ENCODE measurements at regions not wholly inside any gene's neighbourhood (a gene's known extent, or its start where the extent isn't known, plus 50 kb on each side); places are given as distances from the start of the nearest gene placed in this dataset.

DNA sequence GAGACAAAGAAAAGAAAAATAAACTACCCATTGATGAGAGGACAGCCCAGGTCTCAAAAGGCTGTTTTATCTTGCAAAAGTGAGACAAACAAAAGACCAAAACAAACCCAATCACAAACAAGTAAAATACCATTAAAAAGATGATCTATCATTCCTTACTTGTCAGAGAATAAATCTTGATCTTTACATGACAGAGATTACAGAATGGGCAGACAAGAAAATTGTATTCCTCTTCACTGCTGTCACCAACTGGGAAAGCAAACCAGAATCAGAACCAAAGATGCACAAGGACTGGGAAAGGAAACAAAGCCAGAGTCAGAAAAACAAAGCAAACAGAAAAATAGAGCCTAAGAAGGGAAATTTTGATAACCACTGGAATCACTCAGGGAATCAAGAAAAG, 444.0 kb upstream of the PDE3A start:
- H3K27me3 ChIP-seq (ENCODE audit: insufficient read depth, low read length): no peaks in the 10 kb centered on the region
- H3K4me1 ChIP-seq (ENCODE audit: control insufficient read depth in 1 of 2, insufficient read depth in 2 of 2, low read length in 2 of 2): no peaks in the 10 kb centered on the region
- no peak overlapping the region for H3K9ac ChIP-seq (ENCODE audit: low read length)
- no peak overlapping the region for H3K27ac ChIP-seq (ENCODE audit: low read depth, low read length)
- no peaks in the 10 kb centered on the region for H3K36me3 ChIP-seq (ENCODE audit: control insufficient read depth in 1 of 2, insufficient read depth in 2 of 2, low read length in 2 of 2)
- no TSS peak for BruUV-seq (replicated peaks)
- H2AFZ ChIP-seq (ENCODE audit: low read depth, low read length, poor library complexity, severe bottlenecking): no peak overlapping the region
- no peaks in the 10 kb centered on the region for H3K79me2 ChIP-seq (ENCODE audit: insufficient read depth, low read length)
- POLR2A ChIA-PET: no interaction called here
- no peak overlapping the region for H3K4me3 ChIP-seq (replicated peaks in 1 of 2; ENCODE audit: low read depth in 1 of 2, low read length in 2 of 2)
- CTCF ChIA-PET: no interaction called here
- H4K20me1 ChIP-seq (ENCODE audit: insufficient read depth): no peaks in the 10 kb centered on the region
- RAD21 ChIA-PET (ENCODE audit: low non-redundant PET in 1 of 2, low total read pairs in 2 of 2, uncharacterized antibody in 2 of 2, unreplicated experiment in 2 of 2): no interaction called here
- no peaks in the 10 kb centered on the region for H3K9me3 ChIP-seq (ENCODE audit: control insufficient read depth in 1 of 2, insufficient read depth in 1 of 2, low read depth in 1 of 2, low read length in 2 of 2)
- no peaks in the 10 kb centered on the region for H3K9me2 ChIP-seq (ENCODE audit: insufficient read depth)
- ATAC-seq: no peak
- H3K4me2 ChIP-seq (ENCODE audit: low read length): no peak overlapping the region
- DNase-seq (ENCODE audit: low read depth, low spot score): no peak
- TF ChIP-seq POLR2A (IDR thresholded peaks at IDR 0.05; ENCODE audit: borderline replicate concordance, extremely low read depth, insufficient read depth, insufficient read length) (no peak), YY1 (IDR thresholded peaks at IDR 0.05; ENCODE audit: extremely low read depth, insufficient replicate concordance, low read depth, low read length) (no peak), TCF7L2 (IDR thresholded peaks at IDR 0.05; ENCODE audit: borderline replicate concordance, extremely low read depth, insufficient read depth, insufficient read length) (no peak), SIN3A (IDR thresholded peaks at IDR 0.05; ENCODE audit: low read depth) (no peak), JUND (IDR thresholded peaks at IDR 0.05) (no peak), SRF (IDR thresholded peaks at IDR 0.05; ENCODE audit: low read depth) (no peak), ZNF274 (IDR thresholded peaks at IDR 0.05; ENCODE audit: low read depth, low read length) (no peak)
- TF ChIP-seq, protein P1, sequence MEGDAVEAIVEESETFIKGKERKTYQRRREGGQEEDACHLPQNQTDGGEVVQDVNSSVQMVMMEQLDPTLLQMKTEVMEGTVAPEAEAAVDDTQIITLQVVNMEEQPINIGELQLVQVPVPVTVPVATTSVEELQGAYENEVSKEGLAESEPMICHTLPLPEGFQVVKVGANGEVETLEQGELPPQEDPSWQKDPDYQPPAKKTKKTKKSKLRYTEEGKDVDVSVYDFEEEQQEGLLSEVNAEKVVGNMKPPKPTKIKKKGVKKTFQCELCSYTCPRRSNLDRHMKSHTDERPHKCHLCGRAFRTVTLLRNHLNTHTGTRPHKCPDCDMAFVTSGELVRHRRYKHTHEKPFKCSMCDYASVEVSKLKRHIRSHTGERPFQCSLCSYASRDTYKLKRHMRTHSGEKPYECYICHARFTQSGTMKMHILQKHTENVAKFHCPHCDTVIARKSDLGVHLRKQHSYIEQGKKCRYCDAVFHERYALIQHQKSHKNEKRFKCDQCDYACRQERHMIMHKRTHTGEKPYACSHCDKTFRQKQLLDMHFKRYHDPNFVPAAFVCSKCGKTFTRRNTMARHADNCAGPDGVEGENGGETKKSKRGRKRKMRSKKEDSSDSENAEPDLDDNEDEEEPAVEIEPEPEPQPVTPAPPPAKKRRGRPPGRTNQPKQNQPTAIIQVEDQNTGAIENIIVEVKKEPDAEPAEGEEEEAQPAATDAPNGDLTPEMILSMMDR (IDR thresholded peaks at IDR 0.05 in 2 of 3, conservative IDR thresholded peaks at IDR 0.05 in 1 of 3; ENCODE audit: borderline replicate concordance in 1 of 3, insufficient read depth in 1 of 3, low read depth in 2 of 3, low read length in 2 of 3): no peak
- TF ChIP-seq, protein P2, sequence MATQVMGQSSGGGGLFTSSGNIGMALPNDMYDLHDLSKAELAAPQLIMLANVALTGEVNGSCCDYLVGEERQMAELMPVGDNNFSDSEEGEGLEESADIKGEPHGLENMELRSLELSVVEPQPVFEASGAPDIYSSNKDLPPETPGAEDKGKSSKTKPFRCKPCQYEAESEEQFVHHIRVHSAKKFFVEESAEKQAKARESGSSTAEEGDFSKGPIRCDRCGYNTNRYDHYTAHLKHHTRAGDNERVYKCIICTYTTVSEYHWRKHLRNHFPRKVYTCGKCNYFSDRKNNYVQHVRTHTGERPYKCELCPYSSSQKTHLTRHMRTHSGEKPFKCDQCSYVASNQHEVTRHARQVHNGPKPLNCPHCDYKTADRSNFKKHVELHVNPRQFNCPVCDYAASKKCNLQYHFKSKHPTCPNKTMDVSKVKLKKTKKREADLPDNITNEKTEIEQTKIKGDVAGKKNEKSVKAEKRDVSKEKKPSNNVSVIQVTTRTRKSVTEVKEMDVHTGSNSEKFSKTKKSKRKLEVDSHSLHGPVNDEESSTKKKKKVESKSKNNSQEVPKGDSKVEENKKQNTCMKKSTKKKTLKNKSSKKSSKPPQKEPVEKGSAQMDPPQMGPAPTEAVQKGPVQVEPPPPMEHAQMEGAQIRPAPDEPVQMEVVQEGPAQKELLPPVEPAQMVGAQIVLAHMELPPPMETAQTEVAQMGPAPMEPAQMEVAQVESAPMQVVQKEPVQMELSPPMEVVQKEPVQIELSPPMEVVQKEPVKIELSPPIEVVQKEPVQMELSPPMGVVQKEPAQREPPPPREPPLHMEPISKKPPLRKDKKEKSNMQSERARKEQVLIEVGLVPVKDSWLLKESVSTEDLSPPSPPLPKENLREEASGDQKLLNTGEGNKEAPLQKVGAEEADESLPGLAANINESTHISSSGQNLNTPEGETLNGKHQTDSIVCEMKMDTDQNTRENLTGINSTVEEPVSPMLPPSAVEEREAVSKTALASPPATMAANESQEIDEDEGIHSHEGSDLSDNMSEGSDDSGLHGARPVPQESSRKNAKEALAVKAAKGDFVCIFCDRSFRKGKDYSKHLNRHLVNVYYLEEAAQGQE (IDR thresholded peaks at IDR 0.05; ENCODE audit: low read depth): no peak
- TF ChIP-seq, protein P3, sequence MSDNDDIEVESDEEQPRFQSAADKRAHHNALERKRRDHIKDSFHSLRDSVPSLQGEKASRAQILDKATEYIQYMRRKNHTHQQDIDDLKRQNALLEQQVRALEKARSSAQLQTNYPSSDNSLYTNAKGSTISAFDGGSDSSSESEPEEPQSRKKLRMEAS (IDR thresholded peaks at IDR 0.05): no peak
- intact Hi-C loops (cut with micrococcal nuclease): no loop called here
